Stimulated activated memory B cell treated with anti-CD40 and anti-IgM and Interleukin-4, amounts not matched to agents 10 μg/mL and 1 μg/mL and 100 μg/mL, for 72 hours (primary cell): ENCODE measurements at regions not wholly inside any gene's neighbourhood (a gene's known extent, or its start where the extent isn't known, plus 50 kb on each side); places are given as distances from the start of the nearest gene placed in this dataset.
A peak's percentile ranks its signal among the peaks of the same experiment; 100 is the strongest.
"Not testable (repeated sequence)": the region's sequence is repeated elsewhere in the genome, so short reads cannot be mapped to it uniquely, and the experiment has no call there.

Experiments used
- ATAC-seq: fragments of 150-1000 bp; cut with Tn5 transposase; 2 replicates; pipeline ENCODE4 v1.10.0; 2021
- H3K27ac Mint-ChIP-seq: one replicate; pipeline ENCODE4 v1.8.0; 2022; ENCODE audit warnings: mild to moderate bottlenecking, mixed read lengths
- H3K27me3 Mint-ChIP-seq: one replicate; pipeline ENCODE4 v1.8.0; 2022; ENCODE audit warnings: mixed read lengths
- H3K36me3 Mint-ChIP-seq: one replicate; pipeline ENCODE4 v1.8.0; 2022; ENCODE audit warnings: mixed read lengths
- H3K4me1 Mint-ChIP-seq: one replicate; pipeline ENCODE4 v1.8.0; 2022; ENCODE audit warnings: mixed read lengths
- H3K4me3 Mint-ChIP-seq: one replicate; pipeline ENCODE4 v1.8.0; 2022; ENCODE audit warnings: mild to moderate bottlenecking, moderate library complexity, mixed read lengths
- H3K9me3 Mint-ChIP-seq: one replicate; pipeline ENCODE4 v1.8.0; 2022; ENCODE audit warnings: mixed read lengths

GRCh38 chr20:23146181-23146580, 60.1 kb upstream of the CD93 start:
- Mint-ChIP-seq H3K4me3 (no peak overlapping the region), H3K27me3 (peaks cover 30% of the 10 kb centered on the region), H3K27ac (no peak overlapping the region), H3K9me3 (no peaks in the 10 kb centered on the region), H3K36me3 (no peaks in the 10 kb centered on the region), H3K4me1 (no peaks in the 10 kb centered on the region)
- no peak for ATAC-seq

DNA sequence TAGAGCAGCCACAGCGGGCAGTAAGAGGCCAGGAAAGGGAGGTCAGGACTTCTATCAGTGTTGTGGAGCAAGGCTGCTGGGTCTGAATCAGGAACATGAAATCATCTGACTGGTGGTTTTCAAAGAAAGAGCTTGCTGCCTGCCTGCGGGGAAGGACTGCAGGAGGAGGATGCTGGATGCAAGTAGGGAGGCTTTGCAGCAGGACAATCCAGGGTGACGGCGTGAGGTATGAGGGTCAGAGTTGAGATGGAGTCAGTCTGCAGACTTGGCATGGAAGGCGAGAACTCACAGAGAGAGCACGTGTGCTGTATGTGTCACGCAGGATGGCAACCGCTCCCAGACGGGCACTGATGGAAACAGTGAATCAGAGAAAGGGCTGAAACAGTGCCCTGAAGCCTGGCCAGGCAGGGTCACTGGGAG, 59.2 kb upstream of the CD93 start:
- H3K4me3 Mint-ChIP-seq: no peak overlapping the region
- no peak overlapping the region for H3K27ac Mint-ChIP-seq
- no peaks in the 10 kb centered on the region for H3K9me3 Mint-ChIP-seq
- peaks cover 21% of the 10 kb centered on the region for H3K27me3 Mint-ChIP-seq
- ATAC-seq: no peak
- no peaks in the 10 kb centered on the region for H3K4me1 Mint-ChIP-seq
- H3K36me3 Mint-ChIP-seq: no peaks in the 10 kb centered on the region

GRCh38 chr20:23144856-23145255, 58.7 kb upstream of the CD93 start:
- Mint-ChIP-seq H3K9me3 (no peaks in the 10 kb centered on the region), H3K27ac (no peak overlapping the region), H3K4me3 (no peak overlapping the region), H3K36me3 (no peaks in the 10 kb centered on the region), H3K4me1 (no peaks in the 10 kb centered on the region), H3K27me3 (peaks cover 17% of the 10 kb centered on the region)
- ATAC-seq: no peak

DNA sequence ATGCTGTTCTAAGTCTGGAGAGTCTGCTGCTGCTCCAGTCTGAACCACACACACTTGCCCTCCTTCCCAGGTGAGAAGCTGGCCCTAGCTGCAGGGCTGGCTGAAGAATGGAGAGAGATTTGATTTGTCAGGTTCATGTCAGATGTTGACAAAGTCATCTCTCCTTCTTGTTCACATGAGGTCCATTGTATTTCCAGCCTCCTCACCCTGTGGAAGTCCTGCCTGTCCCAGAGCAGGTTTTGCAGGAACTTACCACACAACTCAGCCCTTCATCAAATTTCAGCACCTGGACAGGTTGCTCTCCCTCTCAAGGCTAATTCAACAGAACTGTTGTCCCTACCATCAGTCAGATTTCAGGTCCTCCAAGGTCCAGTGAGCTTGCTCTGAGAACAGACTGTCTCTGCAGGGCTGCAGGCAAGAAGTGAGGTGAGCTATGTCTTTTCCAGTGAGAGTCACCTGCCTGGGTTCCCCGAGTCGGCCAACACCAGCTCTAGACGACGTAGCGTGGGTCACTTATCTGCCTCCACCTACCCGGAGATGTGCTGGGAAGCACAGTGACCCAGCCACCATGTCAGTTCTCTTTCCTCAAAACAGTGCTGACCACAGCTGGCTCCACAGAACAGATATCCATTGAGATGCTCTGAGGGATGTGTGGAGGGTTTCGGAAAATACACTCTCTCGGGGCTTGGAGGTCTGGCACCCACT, 58.0 kb upstream of the CD93 start:
- H3K9me3 Mint-ChIP-seq: no peaks in the 10 kb centered on the region
- no peak overlapping the region for H3K4me3 Mint-ChIP-seq
- ATAC-seq: no peak
- H3K4me1 Mint-ChIP-seq: no peaks in the 10 kb centered on the region
- H3K36me3 Mint-ChIP-seq: no peaks in the 10 kb centered on the region
- no peak overlapping the region for H3K27ac Mint-ChIP-seq
- peaks cover 10% of the 10 kb centered on the region for H3K27me3 Mint-ChIP-seq

GRCh38 chr20:23143098-23143497, 57.0 kb upstream of the CD93 start:
- no peaks in the 10 kb centered on the region for H3K36me3 Mint-ChIP-seq
- no peak overlapping the region for H3K4me3 Mint-ChIP-seq
- peaks cover 9% of the 10 kb centered on the region for H3K27me3 Mint-ChIP-seq
- H3K9me3 Mint-ChIP-seq: no peaks in the 10 kb centered on the region
- no peak for ATAC-seq
- no peaks in the 10 kb centered on the region for H3K4me1 Mint-ChIP-seq
- H3K27ac Mint-ChIP-seq: no peak overlapping the region

GRCh38 chr20:23142162-23143050, 56.3 kb upstream of the CD93 start:
- H3K9me3 Mint-ChIP-seq: no peaks in the 10 kb centered on the region
- no peak overlapping the region for H3K4me3 Mint-ChIP-seq
- H3K4me1 Mint-ChIP-seq: no peaks in the 10 kb centered on the region
- peaks cover 9% of the 10 kb centered on the region for H3K27me3 Mint-ChIP-seq
- peak; percentile 42 for ATAC-seq
- H3K36me3 Mint-ChIP-seq: no peaks in the 10 kb centered on the region
- no peak overlapping the region for H3K27ac Mint-ChIP-seq

- Mint-ChIP-seq H3K27me3 (peaks cover 9% of the 10 kb centered on the region), H3K4me1 (no peaks in the 10 kb centered on the region), H3K27ac (no peak overlapping the region), H3K4me3 (no peak overlapping the region), H3K9me3 (no peaks in the 10 kb centered on the region), H3K36me3 (no peaks in the 10 kb centered on the region)
- no peak for ATAC-seq
Observed at GRCh38 chr20:23141450-23142161, 55.5 kb upstream of the CD93 start.

DNA sequence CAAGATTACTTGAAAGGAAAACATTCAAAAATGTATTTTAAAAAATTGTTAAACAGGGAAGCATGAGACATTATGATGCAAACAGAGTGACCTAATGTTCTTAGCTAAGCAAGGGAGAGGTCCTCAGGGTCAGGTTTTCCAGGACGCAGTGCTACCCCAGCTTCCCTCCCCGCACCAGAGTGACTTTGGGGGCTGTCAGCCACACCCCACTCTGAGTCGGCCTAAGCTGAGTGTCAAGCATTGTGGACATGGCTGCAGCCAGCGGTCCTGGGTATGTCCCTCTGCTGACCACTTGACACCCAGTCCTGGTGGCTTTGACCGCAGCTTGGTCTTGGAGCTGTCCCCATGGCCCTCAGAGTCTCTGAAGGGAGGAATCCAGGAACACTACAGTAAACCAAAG, 54.9 kb upstream of the CD93 start:
- Mint-ChIP-seq H3K9me3 (no peaks in the 10 kb centered on the region), H3K4me3 (no peak overlapping the region), H3K4me1 (no peaks in the 10 kb centered on the region), H3K27me3 (peaks cover 9% of the 10 kb centered on the region), H3K27ac (no peak overlapping the region), H3K36me3 (no peaks in the 10 kb centered on the region)
- ATAC-seq: no peak

DNA sequence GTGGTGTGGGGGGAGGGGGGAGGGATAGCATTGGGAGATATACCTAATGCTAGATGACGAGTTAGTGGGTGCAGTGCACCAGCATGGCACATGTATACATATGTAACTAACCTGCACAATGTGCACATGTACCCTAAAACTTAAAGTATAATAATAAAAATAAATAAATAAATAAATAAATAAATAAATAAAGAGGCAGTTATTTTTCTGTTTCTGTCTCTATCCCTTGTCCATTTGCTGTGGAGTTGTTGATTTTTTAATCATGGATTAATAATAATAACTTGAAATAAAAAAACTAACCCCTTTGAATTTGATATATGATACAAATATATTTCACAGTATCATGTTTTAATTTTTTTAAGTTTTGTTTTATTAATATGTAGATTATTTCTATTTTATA, 53.9 kb upstream of the CD93 start:
- H3K9me3 Mint-ChIP-seq, H3K4me3 Mint-ChIP-seq, H3K27ac Mint-ChIP-seq, H3K4me1 Mint-ChIP-seq, H3K36me3 Mint-ChIP-seq, ATAC-seq, H3K27me3 Mint-ChIP-seq: not testable (repeated sequence)

GRCh38 chr20:23139524-23139923, 53.4 kb upstream of the CD93 start:
- Mint-ChIP-seq H3K4me3 (no peak overlapping the region), H3K27ac (no peak overlapping the region), H3K36me3 (no peaks in the 10 kb centered on the region), H3K27me3 (no peaks in the 10 kb centered on the region), H3K4me1 (no peaks in the 10 kb centered on the region), H3K9me3 (no peaks in the 10 kb centered on the region)
- no peak for ATAC-seq

DNA sequence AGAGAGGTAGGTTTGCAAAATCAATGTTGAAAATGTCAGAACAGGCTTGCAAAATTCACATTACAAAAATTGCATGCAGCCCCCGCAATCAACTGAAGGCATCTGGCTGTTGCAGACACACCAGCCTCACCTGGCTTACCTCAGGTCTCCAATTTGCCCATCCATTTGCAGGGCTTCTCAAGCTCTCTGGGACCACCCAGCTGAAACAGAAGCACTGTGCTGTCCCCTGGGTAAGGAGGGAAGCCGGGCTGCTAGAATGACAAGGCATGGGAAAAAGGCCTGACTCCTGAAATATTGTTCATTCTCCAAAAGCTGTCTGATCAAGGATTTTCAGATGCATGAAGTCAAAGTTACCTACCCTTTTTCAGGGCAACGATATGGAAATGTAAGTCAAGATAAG, 52.6 kb upstream of the CD93 start:
- no peak overlapping the region for H3K4me3 Mint-ChIP-seq
- H3K9me3 Mint-ChIP-seq: no peaks in the 10 kb centered on the region
- no peak for ATAC-seq
- no peaks in the 10 kb centered on the region for H3K4me1 Mint-ChIP-seq
- no peaks in the 10 kb centered on the region for H3K27me3 Mint-ChIP-seq
- no peak overlapping the region for H3K27ac Mint-ChIP-seq
- H3K36me3 Mint-ChIP-seq: no peaks in the 10 kb centered on the region

DNA sequence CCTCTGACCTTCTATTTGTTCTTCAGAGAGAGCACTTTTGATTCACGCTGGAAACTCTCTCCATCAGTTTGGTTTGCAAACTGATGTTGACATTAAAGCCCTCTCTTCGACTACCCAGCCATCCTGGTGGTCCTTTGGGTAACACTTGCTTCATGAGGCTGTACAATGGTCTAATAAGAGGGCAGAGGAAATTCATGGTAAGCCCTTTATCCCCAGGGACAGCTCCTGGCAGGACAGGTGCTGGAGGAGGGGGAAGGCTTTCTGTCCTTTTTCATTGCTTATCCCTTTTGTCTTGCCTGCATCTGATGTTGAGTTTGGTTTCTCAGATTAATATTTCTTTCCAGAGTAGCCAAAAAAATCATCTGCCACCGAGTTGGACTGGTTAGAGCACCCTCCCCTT, 52.1 kb upstream of the CD93 start:
- H3K36me3 Mint-ChIP-seq: no peaks in the 10 kb centered on the region
- no peak for ATAC-seq
- H3K4me3 Mint-ChIP-seq: no peak overlapping the region
- H3K9me3 Mint-ChIP-seq: no peaks in the 10 kb centered on the region
- H3K4me1 Mint-ChIP-seq: no peaks in the 10 kb centered on the region
- H3K27ac Mint-ChIP-seq: no peak overlapping the region
- H3K27me3 Mint-ChIP-seq: no peaks in the 10 kb centered on the region

DNA sequence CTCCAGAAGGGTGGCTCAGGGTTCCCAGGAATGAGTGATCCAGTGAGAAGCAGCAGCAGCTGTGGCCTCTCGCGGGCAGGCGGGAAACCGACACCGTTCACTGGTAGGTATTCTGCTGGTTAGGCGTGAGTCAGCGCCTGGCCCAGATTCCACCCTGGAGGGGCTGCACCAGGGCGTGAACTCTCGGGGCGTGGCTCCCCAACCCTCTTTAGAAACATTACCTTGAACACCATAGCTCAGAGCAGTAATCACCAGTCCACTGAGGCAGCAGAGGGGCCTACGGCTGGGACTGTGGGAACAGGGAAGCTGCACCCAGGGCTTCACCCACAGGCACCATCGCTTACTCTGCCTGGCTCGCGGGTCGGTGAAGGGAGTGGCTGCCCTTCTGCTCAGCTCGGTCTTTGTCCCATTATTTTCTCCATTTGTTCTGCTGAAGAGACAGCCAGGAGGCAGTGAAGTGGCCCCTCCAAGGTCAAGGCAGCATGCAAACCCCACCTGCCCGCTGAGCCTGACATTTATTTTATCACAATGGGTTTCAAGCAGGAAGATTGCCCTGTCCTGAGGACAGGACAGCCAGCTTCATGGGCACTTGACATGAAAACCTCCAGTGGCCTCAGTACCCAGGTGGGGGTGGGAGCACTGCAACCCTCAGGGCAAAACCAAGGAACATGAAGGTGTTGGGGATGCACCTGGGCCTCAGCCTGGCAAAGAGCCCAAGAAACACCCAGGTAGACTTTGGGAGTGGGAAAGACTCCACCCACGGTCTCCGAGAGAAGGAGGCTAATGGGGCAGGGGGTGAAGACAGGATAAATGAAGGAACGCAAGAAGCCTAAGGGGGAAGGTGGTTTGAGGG, 51.0 kb upstream of the CD93 start:
- no peaks in the 10 kb centered on the region for H3K27me3 Mint-ChIP-seq
- no peak for ATAC-seq
- no peaks in the 10 kb centered on the region for H3K4me1 Mint-ChIP-seq
- no peak overlapping the region for H3K27ac Mint-ChIP-seq
- no peaks in the 10 kb centered on the region for H3K36me3 Mint-ChIP-seq
- no peak overlapping the region for H3K4me3 Mint-ChIP-seq
- H3K9me3 Mint-ChIP-seq: no peaks in the 10 kb centered on the region

GRCh38 chr20:23135449-23136420, 49.6 kb upstream of the CD93 start:
- Mint-ChIP-seq H3K9me3 (no peaks in the 10 kb centered on the region), H3K27ac (no peak overlapping the region), H3K27me3 (no peaks in the 10 kb centered on the region), H3K36me3 (no peaks in the 10 kb centered on the region), H3K4me1 (no peaks in the 10 kb centered on the region), H3K4me3 (no peak overlapping the region)
- ATAC-seq: no peak
